ENCODE measurements at regions not wholly inside any gene's neighbourhood (a gene's known extent, or its start where the extent isn't known, plus 50 kb on each side); places are given as distances from the start of the nearest gene placed in this dataset.

- no peak for DNase-seq (ENCODE audit: low read depth)
Observed at GRCh38 chr2:37865640-37866039, 59.4 kb upstream of the RMDN2 start.

GRCh38 chr2:37866171-37866934 lies 58.7 kb upstream of the RMDN2 start:
- no peak for DNase-seq (ENCODE audit: low read depth)

- no peak for DNase-seq (ENCODE audit: low read depth)
Observed at GRCh38 chr2:37867166-37867565, 57.9 kb upstream of the RMDN2 start.

- DNase-seq (ENCODE audit: low read depth), result no peak
Observed at GRCh38 chr2:37868866-37869265, 56.2 kb upstream of the RMDN2 start.

GRCh38 chr2:37869304-37869703 lies 55.8 kb upstream of the RMDN2 start:
- no peak for DNase-seq (ENCODE audit: low read depth)

GRCh38 chr2:37869771-37870170 lies 55.3 kb upstream of the RMDN2 start:
- no peak for DNase-seq (ENCODE audit: low read depth)

- DNase-seq (ENCODE audit: low read depth), result peak; percentile 52
Observed at GRCh38 chr2:37870829-37871228, 54.3 kb upstream of the RMDN2 start.

- no peak for DNase-seq (ENCODE audit: low read depth)
Observed at GRCh38 chr2:37871456-37872191, 53.5 kb upstream of the RMDN2 start.

- no peak for DNase-seq (ENCODE audit: low read depth)
Observed at GRCh38 chr2:37872192-37872750, 52.8 kb upstream of the RMDN2 start.

- no peak for DNase-seq (ENCODE audit: low read depth)
Observed at GRCh38 chr2:37873229-37873628, 51.9 kb upstream of the RMDN2 start.

GRCh38 chr2:37873749-37874330 lies 51.2 kb upstream of the RMDN2 start:
- no peak for DNase-seq (ENCODE audit: low read depth)

- DNase-seq (ENCODE audit: low read depth), result no peak
Observed at GRCh38 chr2:37874470-37874869, 50.6 kb upstream of the RMDN2 start.
